ENCODE measurements at regions not wholly inside any gene's neighbourhood (a gene's known extent, or its start where the extent isn't known, plus 50 kb on each side); places are given as distances from the start of the nearest gene placed in this dataset.

GRCh38 chr3:18841422-18842343 lies 306.6 kb upstream of the KCNH8 start:
- H3K27ac ChIP-seq (ENCODE audit: low read depth, low read length) = no peak overlapping the region
- H3K4me1 ChIP-seq (ENCODE audit: insufficient read depth, low read length) = no peaks in the 10 kb centered on the region
- no peaks in the 10 kb centered on the region for H4K20me1 ChIP-seq (ENCODE audit: insufficient read depth, low read length)
- H3K79me2 ChIP-seq (ENCODE audit: insufficient read depth, low read length) = no peaks in the 10 kb centered on the region
- no peak overlapping the region for H2AFZ ChIP-seq (ENCODE audit: low read length)
- H3K9me3 ChIP-seq (ENCODE audit: low read depth, low read length) = no peaks in the 10 kb centered on the region
- DNase-seq (ENCODE audit: insufficient read length, low spot score, missing footprints) = no peak
- H3K4me3 ChIP-seq (ENCODE audit: insufficient read depth, low read length) = no peak overlapping the region
- no peak overlapping the region for H3K4me2 ChIP-seq (ENCODE audit: insufficient read depth, low read length)
- no peak for TF ChIP-seq CTCF (IDR thresholded peaks at IDR 0.05; ENCODE audit: extremely low read depth, low read depth, low read length)
- H3K27me3 ChIP-seq (ENCODE audit: insufficient read depth, low read length) = no peaks in the 10 kb centered on the region
- H3K36me3 ChIP-seq (ENCODE audit: insufficient read depth, low read length) = no peaks in the 10 kb centered on the region

GRCh38 chr3:18840535-18841137 lies 307.7 kb upstream of the KCNH8 start:
- Histone ChIP-seq H3K4me2 (ENCODE audit: insufficient read depth, low read length) (no peak overlapping the region), H2AFZ (ENCODE audit: low read length) (no peak overlapping the region), H4K20me1 (ENCODE audit: insufficient read depth, low read length) (no peaks in the 10 kb centered on the region), H3K4me1 (ENCODE audit: insufficient read depth, low read length) (no peaks in the 10 kb centered on the region), H3K27me3 (ENCODE audit: insufficient read depth, low read length) (no peaks in the 10 kb centered on the region), H3K9me3 (ENCODE audit: low read depth, low read length) (no peaks in the 10 kb centered on the region), H3K79me2 (ENCODE audit: insufficient read depth, low read length) (no peaks in the 10 kb centered on the region), H3K27ac (ENCODE audit: low read depth, low read length) (no peak overlapping the region), H3K4me3 (ENCODE audit: insufficient read depth, low read length) (no peak overlapping the region), H3K36me3 (ENCODE audit: insufficient read depth, low read length) (no peaks in the 10 kb centered on the region)
- DNase-seq (ENCODE audit: insufficient read length, low spot score, missing footprints) = no peak
- TF ChIP-seq CTCF (IDR thresholded peaks at IDR 0.05; ENCODE audit: extremely low read depth, low read depth, low read length) = no peak

GRCh38 chr3:18838758-18839157 lies 309.6 kb upstream of the KCNH8 start:
- DNase-seq (ENCODE audit: insufficient read length, low spot score, missing footprints) = no peak
- no peak overlapping the region for H2AFZ ChIP-seq (ENCODE audit: low read length)
- H3K27me3 ChIP-seq (ENCODE audit: insufficient read depth, low read length) = no peaks in the 10 kb centered on the region
- no peak overlapping the region for H3K4me2 ChIP-seq (ENCODE audit: insufficient read depth, low read length)
- TF ChIP-seq CTCF (IDR thresholded peaks at IDR 0.05; ENCODE audit: extremely low read depth, low read depth, low read length) = no peak
- H4K20me1 ChIP-seq (ENCODE audit: insufficient read depth, low read length) = no peaks in the 10 kb centered on the region
- H3K9me3 ChIP-seq (ENCODE audit: low read depth, low read length) = no peaks in the 10 kb centered on the region
- H3K4me3 ChIP-seq (ENCODE audit: insufficient read depth, low read length) = no peak overlapping the region
- H3K27ac ChIP-seq (ENCODE audit: low read depth, low read length) = no peak overlapping the region
- no peaks in the 10 kb centered on the region for H3K79me2 ChIP-seq (ENCODE audit: insufficient read depth, low read length)
- no peaks in the 10 kb centered on the region for H3K36me3 ChIP-seq (ENCODE audit: insufficient read depth, low read length)
- no peaks in the 10 kb centered on the region for H3K4me1 ChIP-seq (ENCODE audit: insufficient read depth, low read length)

GRCh38 chr3:18837137-18837755 lies 311.1 kb upstream of the KCNH8 start:
- Histone ChIP-seq H3K36me3 (ENCODE audit: insufficient read depth, low read length) (no peaks in the 10 kb centered on the region), H3K9me3 (ENCODE audit: low read depth, low read length) (no peaks in the 10 kb centered on the region), H3K27ac (ENCODE audit: low read depth, low read length) (no peak overlapping the region), H2AFZ (ENCODE audit: low read length) (no peak overlapping the region), H4K20me1 (ENCODE audit: insufficient read depth, low read length) (no peaks in the 10 kb centered on the region), H3K27me3 (ENCODE audit: insufficient read depth, low read length) (no peaks in the 10 kb centered on the region), H3K4me3 (ENCODE audit: insufficient read depth, low read length) (no peak overlapping the region), H3K79me2 (ENCODE audit: insufficient read depth, low read length) (no peaks in the 10 kb centered on the region), H3K4me1 (ENCODE audit: insufficient read depth, low read length) (no peaks in the 10 kb centered on the region), H3K4me2 (ENCODE audit: insufficient read depth, low read length) (no peak overlapping the region)
- no peak for DNase-seq (ENCODE audit: insufficient read length, low spot score, missing footprints)
- no peak for TF ChIP-seq CTCF (IDR thresholded peaks at IDR 0.05; ENCODE audit: extremely low read depth, low read depth, low read length)

Data from osteoblast (primary cell).